Chondrocyte (in vitro differentiated cells): ENCODE measurements at regions not wholly inside any gene's neighbourhood (a gene's known extent, or its start where the extent isn't known, plus 50 kb on each side); places are given as distances from the start of the nearest gene placed in this dataset.

Source experiments
- DNase-seq: peaks from one replicate; pipeline ENCODE4 v3.0.0; 2021; ENCODE audit warnings: mixed read lengths, low spot score
- H3K27ac Mint-ChIP-seq: one replicate; pipeline ENCODE4 v1.8.0; 2021; ENCODE audit warnings: mild to moderate bottlenecking, moderate library complexity, mixed read lengths; ENCODE audit not compliant: unreplicated experiment
- H3K27me3 Mint-ChIP-seq: 2 replicates; pipeline ENCODE4 v1.8.0; 2021; ENCODE audit warnings: low read depth, mixed read lengths
- H3K36me3 Mint-ChIP-seq: 2 replicates; pipeline ENCODE4 v1.8.0; 2021; ENCODE audit warnings: low read depth, mixed read lengths
- H3K4me1 Mint-ChIP-seq: 2 replicates; pipeline ENCODE4 v1.8.0; 2021; ENCODE audit warnings: low read depth, mild to moderate bottlenecking, mixed read lengths
- H3K4me3 Mint-ChIP-seq: one replicate; pipeline ENCODE4 v1.8.0; 2021; ENCODE audit warnings: mild to moderate bottlenecking, moderate library complexity, mixed read lengths; ENCODE audit not compliant: unreplicated experiment
- H3K9me3 Mint-ChIP-seq: 2 replicates; pipeline ENCODE4 v1.8.0; 2021; ENCODE audit warnings: low read depth, mixed read lengths
- CTCF ChIP-seq: fragments of 200-600 bp; sonication (generic); IDR thresholded peaks from 2 replicates; pipeline ENCODE4 v1.5.0; 2021; ENCODE audit warnings: antibody characterized with exemption, mild to moderate bottlenecking, moderate library complexity

GRCh38 chr4:126827669-126828068 lies 805.1 kb upstream of the INTU start:
- H3K4me1 Mint-ChIP-seq: no peaks in the 10 kb centered on the region
- peaks cover 3% of the 10 kb centered on the region for H3K36me3 Mint-ChIP-seq
- no peak overlapping the region for H3K27ac Mint-ChIP-seq
- no peak for DNase-seq
- no peak overlapping the region for H3K4me3 Mint-ChIP-seq
- TF ChIP-seq CTCF: no peak
- H3K9me3 Mint-ChIP-seq: peaks cover 22% of the 10 kb centered on the region
- no peaks in the 10 kb centered on the region for H3K27me3 Mint-ChIP-seq

- no peak overlapping the region for H3K4me3 Mint-ChIP-seq
- no peak for DNase-seq
- no peak overlapping the region for H3K27ac Mint-ChIP-seq
- H3K27me3 Mint-ChIP-seq: no peaks in the 10 kb centered on the region
- peaks cover 55% of the 10 kb centered on the region for H3K9me3 Mint-ChIP-seq
- peaks cover 14% of the 10 kb centered on the region for H3K4me1 Mint-ChIP-seq
- no peak for TF ChIP-seq CTCF
- peaks cover 22% of the 10 kb centered on the region for H3K36me3 Mint-ChIP-seq
Measured at GRCh38 chr4:126834854-126835253, 797.9 kb upstream of the INTU start.

- H3K4me1 Mint-ChIP-seq: peaks cover 15% of the 10 kb centered on the region
- peaks cover 9% of the 10 kb centered on the region for H3K36me3 Mint-ChIP-seq
- no peak overlapping the region for H3K4me3 Mint-ChIP-seq
- peak overlapping the region; percentile 62 for H3K27ac Mint-ChIP-seq
- TF ChIP-seq CTCF: no peak
- DNase-seq: no peak
- no peaks in the 10 kb centered on the region for H3K27me3 Mint-ChIP-seq
- H3K9me3 Mint-ChIP-seq: peaks cover 27% of the 10 kb centered on the region
Measured at GRCh38 chr4:126838941-126839679, 793.6 kb upstream of the INTU start.

- Mint-ChIP-seq H3K9me3 (peaks cover 6% of the 10 kb centered on the region), H3K36me3 (peaks cover 3% of the 10 kb centered on the region), H3K4me1 (peaks cover 20% of the 10 kb centered on the region), H3K27me3 (no peaks in the 10 kb centered on the region), H3K27ac (no peak overlapping the region), H3K4me3 (no peak overlapping the region)
- TF ChIP-seq CTCF: no peak
- no peak for DNase-seq
Measured at GRCh38 chr4:126843492-126844067, 789.2 kb upstream of the INTU start.

GRCh38 chr4:126850286-126850685 lies 782.5 kb upstream of the INTU start:
- peaks cover 6% of the 10 kb centered on the region for H3K9me3 Mint-ChIP-seq
- no peaks in the 10 kb centered on the region for H3K27me3 Mint-ChIP-seq
- H3K4me3 Mint-ChIP-seq: no peak overlapping the region
- TF ChIP-seq CTCF: no peak
- peak overlapping the region; percentile 77 for H3K27ac Mint-ChIP-seq
- no peaks in the 10 kb centered on the region for H3K36me3 Mint-ChIP-seq
- DNase-seq: no peak
- H3K4me1 Mint-ChIP-seq: peaks cover 31% of the 10 kb centered on the region
